OCI-LY7 (cell line): ENCODE measurements at regions not wholly inside any gene's neighbourhood (a gene's known extent, or its start where the extent isn't known, plus 50 kb on each side); places are given as distances from the start of the nearest gene placed in this dataset.

Experiments
- EZH2phosphoT487 ChIP-seq: fragments of 200-600 bp; sonication (generic); IDR thresholded peaks from 2 replicates; pipeline ENCODE4 v1.6.1; 2018; ENCODE audit warnings: low read depth, borderline replicate concordance, mild to moderate bottlenecking, mixed run types, antibody characterized with exemption, low read length, moderate library complexity, mixed read lengths
- TF ChIP-seq, protein P1 (sequence below): fragments of 200-600 bp; sonication (generic); conservative IDR thresholded peaks from 2 replicates; pipeline ENCODE4 v1.5.1; 2014; ENCODE audit warnings: mild to moderate bottlenecking, antibody characterized with exemption, low read length, moderate library complexity, mixed read lengths

GRCh38 chrX:144388738-144389137 lies 504.9 kb downstream of the UBE2NL start:
- TF ChIP-seq, protein P1, sequence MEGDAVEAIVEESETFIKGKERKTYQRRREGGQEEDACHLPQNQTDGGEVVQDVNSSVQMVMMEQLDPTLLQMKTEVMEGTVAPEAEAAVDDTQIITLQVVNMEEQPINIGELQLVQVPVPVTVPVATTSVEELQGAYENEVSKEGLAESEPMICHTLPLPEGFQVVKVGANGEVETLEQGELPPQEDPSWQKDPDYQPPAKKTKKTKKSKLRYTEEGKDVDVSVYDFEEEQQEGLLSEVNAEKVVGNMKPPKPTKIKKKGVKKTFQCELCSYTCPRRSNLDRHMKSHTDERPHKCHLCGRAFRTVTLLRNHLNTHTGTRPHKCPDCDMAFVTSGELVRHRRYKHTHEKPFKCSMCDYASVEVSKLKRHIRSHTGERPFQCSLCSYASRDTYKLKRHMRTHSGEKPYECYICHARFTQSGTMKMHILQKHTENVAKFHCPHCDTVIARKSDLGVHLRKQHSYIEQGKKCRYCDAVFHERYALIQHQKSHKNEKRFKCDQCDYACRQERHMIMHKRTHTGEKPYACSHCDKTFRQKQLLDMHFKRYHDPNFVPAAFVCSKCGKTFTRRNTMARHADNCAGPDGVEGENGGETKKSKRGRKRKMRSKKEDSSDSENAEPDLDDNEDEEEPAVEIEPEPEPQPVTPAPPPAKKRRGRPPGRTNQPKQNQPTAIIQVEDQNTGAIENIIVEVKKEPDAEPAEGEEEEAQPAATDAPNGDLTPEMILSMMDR: no peak
- no peak for TF ChIP-seq EZH2phosphoT487
